Activated CD8-positive, alpha-beta T cell treated with anti-CD3 and anti-CD28 coated beads, Interleukin-2, amount 10 ng/mL, durations not matched to agents 7 days and 5 days (primary cell): ENCODE measurements at regions not wholly inside any gene's neighbourhood (a gene's known extent, or its start where the extent isn't known, plus 50 kb on each side); places are given as distances from the start of the nearest gene placed in this dataset.
A peak's percentile ranks its signal among the peaks of the same experiment; 100 is the strongest.

Experiments
- ATAC-seq: fragments of 150-1000 bp; cut with Tn5 transposase; one replicate; pipeline ENCODE4 v1.10.0; 2021; ENCODE audit warnings: moderate library complexity
- CTCF ChIA-PET: fragments of 350-600 bp; sonication (Branson Sonifier 250); formaldehyde crosslinking; loops from one replicate; lab custom pipeline; 2021; ENCODE audit warnings: antibody characterized with exemption; lab: Charles Lee
- POLR2A ChIA-PET: fragments of 350-600 bp; sonication (Branson Sonifier 250); formaldehyde crosslinking; loops from one replicate; lab custom pipeline; 2021; ENCODE audit warnings: antibody characterized with exemption; lab: Charles Lee
- DNase-seq: peaks from one replicate; pipeline ENCODE4 v3.0.0-alpha.2; 2020
- H3K27ac Mint-ChIP-seq: one replicate; pipeline ENCODE4 v1.8.0; 2021; ENCODE audit warnings: mild to moderate bottlenecking, mixed read lengths
- H3K27me3 Mint-ChIP-seq: one replicate; pipeline ENCODE4 v1.8.0; 2021; ENCODE audit warnings: low read depth, mixed read lengths
- H3K36me3 Mint-ChIP-seq: one replicate; pipeline ENCODE4 v1.8.0; 2021; ENCODE audit warnings: low read depth, mixed read lengths
- H3K4me1 Mint-ChIP-seq: one replicate; pipeline ENCODE4 v1.8.0; 2021; ENCODE audit warnings: low read depth, mixed read lengths
- H3K4me3 Mint-ChIP-seq: one replicate; pipeline ENCODE4 v1.8.0; 2021; ENCODE audit warnings: mild to moderate bottlenecking, mixed read lengths
- H3K9me3 Mint-ChIP-seq: one replicate; pipeline ENCODE4 v1.8.0; 2022; ENCODE audit warnings: mixed read lengths; ENCODE audit not compliant: insufficient read depth

DNA sequence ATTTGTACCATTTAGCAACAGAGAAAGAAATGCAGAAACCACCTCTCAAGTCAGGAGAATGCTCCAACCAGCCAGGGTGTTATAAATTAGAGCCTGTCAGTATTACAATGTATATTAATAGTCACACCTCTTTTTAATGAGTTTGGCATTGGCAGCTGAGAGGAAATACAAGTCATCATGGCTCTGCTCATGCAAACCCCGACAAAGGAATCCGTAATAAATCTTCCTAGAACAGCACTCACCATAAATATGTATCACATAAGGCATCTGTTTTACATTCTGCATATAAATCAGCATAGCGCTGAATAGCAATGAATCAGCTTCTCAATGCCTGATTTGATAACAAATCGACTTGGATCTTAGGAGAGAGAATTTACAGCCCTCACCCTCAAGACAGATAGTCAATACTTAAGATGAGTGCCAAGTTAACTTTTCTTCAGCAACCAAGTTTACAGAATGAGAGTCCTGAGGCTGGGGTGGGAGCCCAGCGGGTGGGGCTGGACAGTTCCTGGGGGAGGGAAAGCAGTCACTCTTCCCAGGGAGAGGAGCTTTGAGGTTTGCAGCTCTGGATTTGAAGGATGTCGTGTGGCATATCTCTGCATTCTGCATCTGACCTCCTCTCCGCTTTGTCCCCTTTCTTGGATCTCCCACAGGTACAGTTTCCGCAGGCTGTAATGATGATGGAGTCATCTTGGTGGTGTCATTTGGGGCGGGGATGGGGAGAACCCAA lies 1034.4 kb upstream of the NR2F2 start:
- no peak overlapping the region for H3K27ac Mint-ChIP-seq
- ATAC-seq, result no peak
- CTCF ChIA-PET, result no interaction called here

DNA sequence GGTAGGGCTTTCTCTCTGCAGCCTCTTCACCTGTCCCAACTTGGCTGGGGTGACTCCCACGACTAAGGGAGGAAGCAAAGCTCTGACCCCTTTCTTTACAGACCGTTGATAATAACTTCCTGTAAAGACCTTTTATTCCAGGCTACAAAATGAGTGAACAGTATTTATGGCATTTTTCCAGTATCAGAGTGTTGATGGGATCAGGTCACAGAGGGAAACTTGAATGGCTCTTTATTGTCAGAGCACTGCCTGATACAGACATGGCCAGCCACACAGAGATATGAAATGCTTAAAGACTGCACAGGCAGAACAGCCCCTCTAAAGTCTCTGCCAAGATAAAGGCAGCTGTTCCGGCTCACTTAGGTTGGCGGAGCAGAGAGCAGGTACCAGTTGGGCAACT lies 1033.9 kb upstream of the NR2F2 start:
- Mint-ChIP-seq H3K9me3 (peaks cover 7% of the 10 kb centered on the region), H3K36me3 (peaks cover 12% of the 10 kb centered on the region), H3K27me3 (peaks cover 60% of the 10 kb centered on the region), H3K27ac (no peak overlapping the region), H3K4me1 (peaks cover 34% of the 10 kb centered on the region), H3K4me3 (no peak overlapping the region)
- DNase-seq (no peak), ATAC-seq (no peak)
- CTCF ChIA-PET, result no interaction called here
- POLR2A ChIA-PET, result no interaction called here

More for the DNA sequence above, 1034.4 kb upstream of the NR2F2 start:
- DNase-seq, result no peak
- Mint-ChIP-seq H3K9me3 (peaks cover under 1% of the 10 kb centered on the region), H3K4me3 (no peak overlapping the region), H3K36me3 (peaks cover 6% of the 10 kb centered on the region), H3K4me1 (peaks cover 30% of the 10 kb centered on the region), H3K27me3 (peaks cover 59% of the 10 kb centered on the region)
- POLR2A ChIA-PET, result no interaction called here

DNA sequence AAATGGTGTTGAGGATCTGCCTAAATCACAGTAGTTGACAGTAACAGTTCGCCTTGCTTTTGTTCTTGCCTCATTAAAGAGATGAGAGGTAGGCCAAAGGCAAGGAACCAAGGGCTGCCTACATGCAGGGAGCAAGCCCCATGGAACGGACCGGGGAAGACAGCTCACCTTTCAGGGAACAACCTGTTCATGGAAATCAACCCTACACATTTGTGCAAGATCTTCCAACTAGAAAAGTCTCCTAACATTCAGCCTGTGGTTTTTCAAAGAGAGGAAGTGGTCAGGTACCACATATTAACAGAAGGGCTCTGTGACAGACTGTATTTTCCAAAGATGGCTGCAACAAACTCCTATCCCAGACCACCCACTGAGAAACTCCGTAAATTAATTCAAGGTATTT lies 1031.8 kb upstream of the NR2F2 start:
- Mint-ChIP-seq H3K4me3 (peak overlapping the region; percentile 22), H3K4me1 (peaks cover 39% of the 10 kb centered on the region), H3K9me3 (peaks cover 8% of the 10 kb centered on the region), H3K36me3 (peaks cover 13% of the 10 kb centered on the region), H3K27ac (no peak overlapping the region), H3K27me3 (peaks cover 51% of the 10 kb centered on the region)
- DNase-seq (peak; percentile 45), ATAC-seq (peak; percentile 72)
- CTCF ChIA-PET, result no interaction called here
- POLR2A ChIA-PET, result no interaction called here

DNA sequence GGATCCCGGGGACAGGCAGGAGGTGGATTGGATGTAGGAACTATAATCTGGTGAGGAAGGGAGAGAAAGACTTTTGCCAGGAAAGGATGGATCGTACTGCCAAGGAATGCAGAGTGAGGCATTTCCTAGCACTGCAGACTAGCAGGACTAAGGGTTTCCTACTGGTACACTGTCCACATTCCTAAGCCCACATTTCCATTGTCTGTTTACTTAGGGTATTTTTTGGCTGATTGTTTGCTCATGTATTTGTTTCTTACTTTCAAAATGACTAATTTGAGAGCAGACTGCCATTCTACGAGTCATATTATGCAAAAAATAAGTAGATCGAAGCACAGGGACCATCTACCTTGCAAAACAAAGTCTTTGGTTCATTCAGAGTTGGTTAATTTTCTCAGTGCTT lies 1029.5 kb upstream of the NR2F2 start:
- ATAC-seq, result no peak
- Mint-ChIP-seq H3K4me1 (peaks cover 54% of the 10 kb centered on the region), H3K4me3 (no peak overlapping the region), H3K9me3 (peaks cover 8% of the 10 kb centered on the region), H3K27me3 (peaks cover 47% of the 10 kb centered on the region), H3K36me3 (peaks cover 21% of the 10 kb centered on the region), H3K27ac (no peak overlapping the region)
- ChIA-PET POLR2A (no interaction called here), CTCF (interaction anchor here (0.6 kb wide), 1 partner anchor 20 kb away, joined by 4 read pairs; no protein-coding TSS in a partner anchor)
- DNase-seq, result no peak

DNA sequence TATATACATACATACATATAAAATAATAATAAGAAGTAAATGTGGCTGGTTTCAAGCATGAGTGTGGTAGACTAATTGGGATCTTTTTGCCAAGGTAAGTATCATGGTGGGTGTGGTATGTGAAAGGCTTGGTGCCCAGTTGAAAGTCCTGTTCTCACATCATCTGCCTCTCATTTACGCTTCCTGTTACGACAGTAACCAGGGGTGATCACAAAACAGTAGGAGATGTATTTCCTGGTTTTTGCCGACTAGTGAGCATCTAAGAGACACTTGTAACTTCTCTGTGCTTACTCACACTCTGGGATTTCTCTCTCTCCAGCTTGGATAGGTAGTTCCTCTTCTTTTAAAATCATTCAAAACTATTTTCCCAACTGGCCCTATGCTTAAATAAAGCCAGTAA lies 1028.3 kb upstream of the NR2F2 start:
- CTCF ChIA-PET, result no interaction called here
- POLR2A ChIA-PET, result no interaction called here
- H3K4me1 Mint-ChIP-seq, result peaks cover 47% of the 10 kb centered on the region
- peak; percentile 43 for ATAC-seq
- peaks cover 47% of the 10 kb centered on the region for H3K27me3 Mint-ChIP-seq
- DNase-seq, result no peak
- H3K36me3 Mint-ChIP-seq, result peaks cover 21% of the 10 kb centered on the region
- H3K4me3 Mint-ChIP-seq, result no peak overlapping the region
- peaks cover 8% of the 10 kb centered on the region for H3K9me3 Mint-ChIP-seq
- H3K27ac Mint-ChIP-seq, result no peak overlapping the region

GRCh38 chr15:95302809-95303208 lies 1027.7 kb upstream of the NR2F2 start:
- ChIA-PET CTCF (interaction anchor here (1.8 to 1.9 kb wide), 2 partner anchors 12 to 721 kb away, joined by 4 to 9 read pairs; no protein-coding TSS in a partner anchor), POLR2A (no interaction called here)
- Mint-ChIP-seq H3K4me3 (no peak overlapping the region), H3K27me3 (peaks cover 44% of the 10 kb centered on the region), H3K4me1 (peaks cover 45% of the 10 kb centered on the region), H3K27ac (no peak overlapping the region), H3K36me3 (peaks cover 21% of the 10 kb centered on the region), H3K9me3 (peaks cover 8% of the 10 kb centered on the region)
- no peak for DNase-seq
- no peak for ATAC-seq

GRCh38 chr15:95303713-95304112 lies 1026.8 kb upstream of the NR2F2 start:
- peak overlapping the region; percentile 57 for H3K4me3 Mint-ChIP-seq
- H3K27ac Mint-ChIP-seq, result peak overlapping the region; percentile 50
- H3K36me3 Mint-ChIP-seq, result peaks cover 21% of the 10 kb centered on the region
- DNase-seq, result no peak
- peaks cover 38% of the 10 kb centered on the region for H3K4me1 Mint-ChIP-seq
- H3K9me3 Mint-ChIP-seq, result peaks cover 8% of the 10 kb centered on the region
- CTCF ChIA-PET, result interaction anchor here (0.9 to 1.9 kb wide), 3 partner anchors 13 to 722 kb away, joined by 4 to 9 read pairs (median 5); no protein-coding TSS in a partner anchor
- POLR2A ChIA-PET, result interaction anchor here (0.6 kb wide), 1 partner anchor 11 kb away, joined by 3 read pairs; no protein-coding TSS in a partner anchor
- ATAC-seq, result peak; percentile 20
- H3K27me3 Mint-ChIP-seq, result peaks cover 47% of the 10 kb centered on the region

GRCh38 chr15:95304151-95304946 lies 1026.2 kb upstream of the NR2F2 start:
- H3K4me1 Mint-ChIP-seq, result peaks cover 33% of the 10 kb centered on the region
- peak overlapping the region; percentile 57 for H3K4me3 Mint-ChIP-seq
- H3K36me3 Mint-ChIP-seq, result peaks cover 21% of the 10 kb centered on the region
- POLR2A ChIA-PET, result interaction anchor here (0.6 kb wide), 1 partner anchor 11 kb away, joined by 3 read pairs; no protein-coding TSS in a partner anchor
- H3K27me3 Mint-ChIP-seq, result peaks cover 50% of the 10 kb centered on the region
- ATAC-seq (peak; percentile 77), DNase-seq (peak; percentile 32)
- CTCF ChIA-PET, result interaction anchor here (0.9 to 2.5 kb wide), 4 partner anchors 14 to 722 kb away, joined by 4 to 9 read pairs (median 6); no protein-coding TSS in a partner anchor
- peaks cover 8% of the 10 kb centered on the region for H3K9me3 Mint-ChIP-seq
- H3K27ac Mint-ChIP-seq, result peak overlapping the region; percentile 50

DNA sequence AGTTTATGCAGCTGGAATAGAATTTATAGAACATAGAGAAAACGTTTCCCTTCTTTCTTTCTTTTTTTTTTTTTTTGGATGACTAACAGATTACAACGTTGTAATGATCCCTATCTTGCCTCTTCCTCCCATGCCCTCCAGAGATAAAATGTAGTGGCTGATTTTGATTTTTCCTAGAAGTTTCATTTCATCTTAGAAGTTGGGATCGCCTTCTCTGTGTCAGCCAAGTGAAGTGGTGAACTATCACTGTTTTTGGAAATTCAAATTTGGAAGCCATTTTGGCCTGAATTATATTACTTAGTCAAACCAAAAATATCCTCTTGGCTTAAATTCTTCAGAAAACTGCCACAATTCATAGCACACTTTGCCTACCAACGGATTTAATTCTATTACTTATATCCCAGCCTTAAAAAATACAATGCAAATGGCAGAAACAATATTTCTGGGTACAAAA lies 1025.5 kb upstream of the NR2F2 start:
- H3K27me3 Mint-ChIP-seq, result peaks cover 53% of the 10 kb centered on the region
- ATAC-seq (no peak), DNase-seq (no peak)
- peaks cover 21% of the 10 kb centered on the region for H3K36me3 Mint-ChIP-seq
- no peak overlapping the region for H3K27ac Mint-ChIP-seq
- peaks cover 8% of the 10 kb centered on the region for H3K9me3 Mint-ChIP-seq
- CTCF ChIA-PET, result interaction anchor here (2.5 kb wide), 1 partner anchor 45 kb away, joined by 6 read pairs; no protein-coding TSS in a partner anchor
- no peak overlapping the region for H3K4me3 Mint-ChIP-seq
- POLR2A ChIA-PET, result no interaction called here
- H3K4me1 Mint-ChIP-seq, result peaks cover 33% of the 10 kb centered on the region

- no peak overlapping the region for H3K27ac Mint-ChIP-seq
- DNase-seq (no peak), ATAC-seq (no peak)
- H3K4me3 Mint-ChIP-seq, result no peak overlapping the region
- peaks cover 55% of the 10 kb centered on the region for H3K27me3 Mint-ChIP-seq
- ChIA-PET POLR2A (no interaction called here), CTCF (interaction anchor here (0.7 kb wide), 1 partner anchor 16 kb away, joined by 3 read pairs; no protein-coding TSS in a partner anchor)
- peaks cover 22% of the 10 kb centered on the region for H3K4me1 Mint-ChIP-seq
- H3K9me3 Mint-ChIP-seq, result no peaks in the 10 kb centered on the region
- H3K36me3 Mint-ChIP-seq, result peaks cover 10% of the 10 kb centered on the region
These were observed 1023.4 kb upstream of the NR2F2 start for GRCh38 chr15:95307115-95307514.

DNA sequence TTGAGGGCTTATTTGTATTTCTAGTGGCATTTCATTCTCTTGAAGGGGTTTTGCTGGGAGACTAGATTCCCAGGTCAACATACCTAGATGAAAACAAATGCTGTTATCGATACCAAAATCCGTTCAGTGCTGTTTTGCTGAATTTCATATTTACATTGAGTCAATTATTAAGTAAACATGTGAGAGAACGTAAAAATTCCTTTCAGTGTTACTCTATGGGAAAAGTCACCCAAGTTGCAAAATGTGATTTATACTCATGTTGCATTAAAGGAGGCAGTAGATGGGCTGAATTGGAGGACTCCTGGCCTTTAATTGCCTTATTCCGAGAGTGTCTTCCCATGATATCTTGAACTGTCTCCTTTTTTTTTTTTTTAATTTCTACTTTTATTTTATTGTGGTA lies 1011.3 kb upstream of the NR2F2 start:
- no peak overlapping the region for H3K4me3 Mint-ChIP-seq
- ChIA-PET POLR2A (no interaction called here), CTCF (no interaction called here)
- H3K36me3 Mint-ChIP-seq, result no peaks in the 10 kb centered on the region
- DNase-seq (no peak), ATAC-seq (no peak)
- no peaks in the 10 kb centered on the region for H3K4me1 Mint-ChIP-seq
- no peaks in the 10 kb centered on the region for H3K9me3 Mint-ChIP-seq
- H3K27me3 Mint-ChIP-seq, result peaks cover 23% of the 10 kb centered on the region
- H3K27ac Mint-ChIP-seq, result no peak overlapping the region
